GM12878 (cell line): ENCODE measurements at regions not wholly inside any gene's neighbourhood (a gene's known extent, or its start where the extent isn't known, plus 50 kb on each side); places are given as distances from the start of the nearest gene placed in this dataset.

Source experiments
- ATAC-seq: fragments of 200-7000 bp; cut with Tn5 transposase; 3 replicates; pipeline ENCODE4 v1.9.1; 2020; ENCODE audit warnings: mild to moderate bottlenecking, moderate library complexity
- BruUV-seq: library from RNA; stranded (reverse); fragments of 400-500 nt; replicated peaks from 2 replicates; lab custom pipeline; 2021; lab: Mats Ljungman, UMichigan
- CTCF ChIA-PET: fragments of 300-600 bp; sonication (Branson Sonifier 250); formaldehyde crosslinking; extraction: SDS; loops from one replicate; lab custom pipeline; 2021; ENCODE audit warnings: inconsistent platforms; lab: Yijun Ruan, JAX
- POLR2A ChIA-PET: fragments of 350-600 bp; formaldehyde crosslinking; extraction: SDS; loops from one replicate; lab custom pipeline; 2021; ENCODE audit warnings: inconsistent platforms; lab: Charles Lee
- RAD21 ChIA-PET: fragments of 300-600 bp; sonication (Branson Sonifier 250); formaldehyde crosslinking; loops from one replicate; lab custom pipeline; 2023; ENCODE audit warnings: antibody characterized with exemption; ENCODE audit not compliant: unreplicated experiment; lab: Charles Lee
- SMC1A ChIA-PET: fragments of 300-600 bp; sonication (Branson Sonifier 250); formaldehyde crosslinking; loops from one replicate; lab custom pipeline; 2023; ENCODE audit not compliant: unreplicated experiment, uncharacterized antibody; lab: Charles Lee
- DNase-seq: peaks from one replicate; pipeline ENCODE4 v3.0.0-alpha.2; 2011; ENCODE audit warnings: low read depth, low spot score
- FAIRE-seq: peaks from 3 replicates; lab custom pipeline; 2011; peaks lifted over from hg19 to GRCh38; lab: Jason Lieb, UNC
- H2AFZ ChIP-seq: 2 replicates; pipeline ENCODE4 v1.6.0; 2011; ENCODE audit warnings: low read depth, low read length, control low read depth; ENCODE audit not compliant: control insufficient read depth
- H3K27ac ChIP-seq: 2 replicates; pipeline ENCODE4 v1.5.1; 2011; ENCODE audit warnings: control low read depth; ENCODE audit not compliant: control insufficient read depth, insufficient read depth
- H3K27me3 ChIP-seq, 2 experiments: replicated peaks in 1 of 2; 2 replicates each; pipeline versions ENCODE4 v1.6.0 to v1.6.1; 2011; ENCODE audit warnings: low read length in 1 of 2; ENCODE audit not compliant: control insufficient read depth in 2 of 2, insufficient read depth in 2 of 2
- H3K36me3 ChIP-seq, 2 experiments: 2 replicates each; pipeline ENCODE4 v1.5.1; 2011; ENCODE audit warnings: low read length in 1 of 2; ENCODE audit not compliant: control insufficient read depth in 2 of 2, insufficient read depth in 2 of 2
- H3K4me1 ChIP-seq: 2 replicates; pipeline ENCODE4 v1.6.1; 2011; ENCODE audit warnings: mild to moderate bottlenecking, low read length, moderate library complexity, mixed read lengths; ENCODE audit not compliant: control insufficient read depth, insufficient read depth
- H3K4me2 ChIP-seq: 2 replicates; pipeline ENCODE4 v1.6.0; 2011; ENCODE audit warnings: control low read depth; ENCODE audit not compliant: control insufficient read depth, insufficient read depth
- H3K4me3 ChIP-seq: fragments of 200-600 bp; sonication (generic); 2 replicates; pipeline ENCODE4 v1.5.1; 2016
- H3K79me2 ChIP-seq: 2 replicates; pipeline ENCODE4 v1.6.0; 2011; ENCODE audit warnings: low read length; ENCODE audit not compliant: control insufficient read depth, insufficient read depth
- H3K9ac ChIP-seq: 2 replicates; pipeline ENCODE4 v1.8.0; 2011; ENCODE audit warnings: low read length, control low read depth, mixed read lengths; ENCODE audit not compliant: control insufficient read depth, insufficient read depth
- H3K9me3 ChIP-seq: replicated peaks from 3 replicates; pipeline ENCODE4 v1.5.1; 2011; ENCODE audit warnings: mild to moderate bottlenecking, low read length; ENCODE audit not compliant: control insufficient read depth, insufficient read depth
- H4K20me1 ChIP-seq: 2 replicates; pipeline ENCODE4 v1.6.0; 2011; ENCODE audit not compliant: control insufficient read depth, insufficient read depth
- BCL3 ChIP-seq: IDR thresholded peaks from 2 replicates; pipeline ENCODE4 v1.6.1; 2011; ENCODE audit warnings: borderline replicate concordance, low read depth, mild to moderate bottlenecking, moderate library complexity, low read length; ENCODE audit not compliant: insufficient read depth, poor library complexity, severe bottlenecking
- CHD2 ChIP-seq: IDR thresholded peaks from 2 replicates; pipeline ENCODE4 v1.6.1; 2011; ENCODE audit warnings: low read depth, low read length, improper control_type of control experiment, borderline replicate concordance
- ETV6 ChIP-seq, 2 experiments: fragments of 450-650 bp in 1 of 2; IDR thresholded peaks in 1 of 2; conservative IDR thresholded peaks in 1 of 2; 2 replicates each; pipeline ENCODE4 v1.6.1; 2014; ENCODE audit warnings: antibody characterized with exemption in 1 of 2, borderline replicate concordance in 1 of 2, low read depth in 1 of 2, mild to moderate bottlenecking in 1 of 2, moderate library complexity in 1 of 2
- IRF4 ChIP-seq: IDR thresholded peaks from 2 replicates; pipeline ENCODE4 v1.6.1; 2011; ENCODE audit warnings: low read depth, low read length
- KDM1A ChIP-seq: fragments of 200-600 bp; sonication (generic); IDR thresholded peaks from 2 replicates; pipeline ENCODE4 v1.6.1; 2016; ENCODE audit warnings: borderline replicate concordance
- MYB ChIP-seq: fragments of 150-350 bp; IDR thresholded peaks from 2 replicates; pipeline ENCODE4 v1.6.1; 2014; ENCODE audit warnings: mild to moderate bottlenecking, low read depth, low read length, borderline replicate concordance
- NFYA ChIP-seq: IDR thresholded peaks from 2 replicates; pipeline ENCODE4 v1.6.1; 2011; ENCODE audit warnings: low read depth, mild to moderate bottlenecking, low read length, improper control_type of control experiment, borderline replicate concordance
- PKNOX1 ChIP-seq: fragments of 450-650 bp; IDR thresholded peaks from 2 replicates; pipeline ENCODE4 v1.6.1; 2016; ENCODE audit warnings: mild to moderate bottlenecking
- RB1 ChIP-seq: fragments of 450-650 bp; formaldehyde crosslinking; IDR thresholded peaks from 2 replicates; pipeline ENCODE4 v1.6.1; 2017; ENCODE audit warnings: mild to moderate bottlenecking, borderline replicate concordance
- SIN3A ChIP-seq: IDR thresholded peaks from 2 replicates; pipeline ENCODE4 v1.6.1; 2012; ENCODE audit warnings: low read depth, low read length, improper control_type of control experiment
- SIX5 ChIP-seq: IDR thresholded peaks from 2 replicates; pipeline ENCODE4 v1.6.1; 2011; ENCODE audit warnings: mild to moderate bottlenecking, low read depth, low read length, moderate library complexity; ENCODE audit not compliant: severe bottlenecking
- SMAD5 ChIP-seq: IDR thresholded peaks from 2 replicates; pipeline ENCODE4 v1.6.1; 2016; ENCODE audit warnings: antibody characterized with exemption, low read depth
- SREBF1 ChIP-seq: IDR thresholded peaks from 2 replicates; pipeline ENCODE4 v1.6.1; 2012; ENCODE audit warnings: mild to moderate bottlenecking, low read length
- SREBF2 ChIP-seq: IDR thresholded peaks from 2 replicates; pipeline ENCODE4 v1.6.1; 2012; ENCODE audit warnings: mild to moderate bottlenecking, low read length
- WGBS: methylation state at CpG from one replicate; pipeline ENCODE4 v1.1.6; 2016; ENCODE audit warnings: low lambda C conversion rate; ENCODE audit not compliant: insufficient replicate concordance, insufficient coverage; ENCODE audit errors: missing lambda C conversion rate; 5-methylcytosine and 5-hydroxymethylcytosine counted together
- in situ Hi-C: fragments of 300-500 bp; cut with MboI; formaldehyde crosslinking; loops from 9 replicates; pipeline ENCODE4 v1.14.3; 2018; ENCODE audit warnings: mixed read lengths
- intact Hi-C: fragments of 100-400 bp; cut with micrococcal nuclease; formaldehyde crosslinking; loops from one replicate; pipeline ENCODE4 v1.14.2; 2022; ENCODE audit not compliant: unreplicated experiment

- TF ChIP-seq ETV6 (conservative IDR thresholded peaks at IDR 0.05 in 1 of 2, IDR thresholded peaks at IDR 0.05 in 1 of 2; ENCODE audit: borderline replicate concordance in 1 of 2, low read depth in 1 of 2) (no peak), KDM1A (no peak), CHD2 (no peak), RB1 (no peak)
Observed at GRCh38 chr3:144942838-144943197, 971.2 kb downstream of the DIPK2A start (continued).

- TF ChIP-seq SMAD5 (no peak), SREBF1 (no peak), PKNOX1 (no peak), NFYA (no peak), SIN3A (no peak), IRF4 (no peak), BCL3 (no peak), MYB (no peak), SIX5 (no peak), SREBF2 (no peak)
- TF ChIP-seq, all 136 proteins: peak for 0
- FAIRE-seq (no peak), ATAC-seq (no peak), DNase-seq (no peak)
- H3K4me2 ChIP-seq, result no peak overlapping the region
- intact Hi-C loops, result no loop called here
- H3K79me2 ChIP-seq, result no peaks in the 10 kb centered on the region
- no peaks in the 10 kb centered on the region for H3K9me3 ChIP-seq
- H3K4me3 ChIP-seq, result no peak overlapping the region
- no peak overlapping the region for H3K27ac ChIP-seq
- no peak overlapping the region for H3K9ac ChIP-seq
- POLR2A ChIA-PET, result no interaction called here
- 47% methylated on average over 5 of the region's 5 CpGs for WGBS
- CTCF ChIA-PET, result no interaction called here
- no peaks in the 10 kb centered on the region for H3K36me3 ChIP-seq
- no peak overlapping the region for H2AFZ ChIP-seq
- no peaks in the 10 kb centered on the region for H3K4me1 ChIP-seq
- H3K27me3 ChIP-seq, result no peaks in the 10 kb centered on the region
- in situ Hi-C loops, result no loop called here
- H4K20me1 ChIP-seq, result no peaks in the 10 kb centered on the region
- BruUV-seq, result no TSS peak
- SMC1A ChIA-PET, result no interaction called here
- RAD21 ChIA-PET, result no interaction called here
Observed at GRCh38 chr3:144947895-144948294, 976.3 kb downstream of the DIPK2A start.
